ENCODE measurements at regions not wholly inside any gene's neighbourhood (a gene's known extent, or its start where the extent isn't known, plus 50 kb on each side); places are given as distances from the start of the nearest gene placed in this dataset.
"Not testable (repeated sequence)": the region's sequence is repeated elsewhere in the genome, so short reads cannot be mapped to it uniquely, and the experiment has no call there.

DNA sequence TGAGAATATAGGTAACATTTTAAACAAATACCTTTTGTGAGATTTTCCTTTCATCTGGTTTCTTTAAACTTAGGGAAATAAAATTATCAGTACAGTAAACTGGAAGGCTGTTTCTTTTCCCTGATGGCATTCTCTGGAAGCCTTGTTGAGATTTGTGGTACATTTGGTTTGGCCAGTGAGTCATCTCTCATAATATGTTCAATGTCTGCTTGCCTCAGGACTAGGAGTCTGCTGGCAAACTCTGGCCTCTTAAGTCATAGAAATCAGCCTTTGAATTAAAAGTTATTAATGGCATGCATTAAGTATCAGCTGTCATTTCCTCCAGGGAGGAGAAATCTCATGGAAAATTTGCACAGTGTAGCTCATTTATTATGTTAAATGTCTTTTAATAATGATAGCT is 316.6 kb upstream of the KIAA1217 start:
- H3K9ac ChIP-seq (ENCODE audit: low read depth, low read length): no peak overlapping the region
- H3K9me3 ChIP-seq (ENCODE audit: control insufficient read depth, insufficient read depth, low read length): no peaks in the 10 kb centered on the region
- H3K4me3 ChIP-seq (ENCODE audit: low read depth, low read length): no peak overlapping the region
- H3K36me3 ChIP-seq (ENCODE audit: control insufficient read depth, insufficient read depth, low read length): no peaks in the 10 kb centered on the region
- no peaks in the 10 kb centered on the region for H3K27me3 ChIP-seq (ENCODE audit: control insufficient read depth, insufficient read depth, low read length)
- H3K4me1 ChIP-seq (ENCODE audit: control insufficient read depth, insufficient read depth, low read length): no peaks in the 10 kb centered on the region

DNA sequence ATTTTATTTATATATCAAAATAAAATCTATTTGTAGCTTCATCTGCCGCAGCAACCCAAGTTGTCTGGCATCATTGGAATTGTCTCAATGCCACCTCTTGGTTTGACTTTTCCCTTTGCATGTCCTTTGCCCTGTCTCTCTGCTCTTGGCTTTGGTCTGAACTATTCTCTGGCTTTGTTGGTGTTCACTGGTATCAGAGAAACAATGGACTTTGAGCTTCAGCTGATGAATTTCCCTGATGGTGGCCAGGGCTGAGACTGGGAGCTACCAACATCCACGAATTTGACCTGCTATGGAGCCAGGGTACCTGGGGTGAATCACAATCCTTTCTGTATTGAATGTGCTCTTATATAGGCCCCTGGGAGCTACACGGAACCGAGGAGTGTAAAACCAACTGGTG is 311.7 kb upstream of the KIAA1217 start:
- Histone ChIP-seq H3K27me3 (ENCODE audit: control insufficient read depth, insufficient read depth, low read length) (no peaks in the 10 kb centered on the region), H3K36me3 (ENCODE audit: control insufficient read depth, insufficient read depth, low read length) (no peaks in the 10 kb centered on the region)

DNA sequence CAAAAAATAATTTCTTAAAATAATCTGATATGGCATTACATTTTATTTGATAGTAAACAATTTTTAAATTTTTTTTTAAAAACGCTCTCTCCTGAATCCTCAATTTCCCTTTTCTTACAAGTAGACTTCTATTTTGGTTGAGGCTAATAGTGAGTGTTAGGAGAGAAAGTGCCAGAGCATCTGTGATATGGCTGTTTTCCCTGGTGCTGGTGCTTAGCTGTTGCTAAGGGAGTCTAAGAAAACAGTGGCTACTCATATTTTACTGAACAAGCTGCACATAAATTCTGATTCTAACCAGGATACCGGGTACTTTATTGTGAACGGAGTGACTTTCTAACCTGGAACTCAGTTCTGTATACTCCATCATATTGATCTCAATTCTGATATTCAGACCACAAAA is 311.1 kb upstream of the KIAA1217 start:
- no peaks in the 10 kb centered on the region for H3K36me3 ChIP-seq (ENCODE audit: control insufficient read depth, insufficient read depth, low read length)
- no peaks in the 10 kb centered on the region for H3K4me1 ChIP-seq (ENCODE audit: control insufficient read depth, insufficient read depth, low read length)
- H3K9me3 ChIP-seq (ENCODE audit: control insufficient read depth, insufficient read depth, low read length): no peaks in the 10 kb centered on the region
- H3K4me3 ChIP-seq (ENCODE audit: low read depth, low read length): no peak overlapping the region
- H3K9ac ChIP-seq (ENCODE audit: low read depth, low read length): no peak overlapping the region
- H3K27me3 ChIP-seq (ENCODE audit: control insufficient read depth, insufficient read depth, low read length): no peaks in the 10 kb centered on the region

More for the DNA sequence above, 311.7 kb upstream of the KIAA1217 start:
- no peaks in the 10 kb centered on the region for H3K4me1 ChIP-seq (ENCODE audit: control insufficient read depth, insufficient read depth, low read length)
- no peak overlapping the region for H3K4me3 ChIP-seq (ENCODE audit: low read depth, low read length)
- H3K9ac ChIP-seq (ENCODE audit: low read depth, low read length): no peak overlapping the region
- H3K9me3 ChIP-seq (ENCODE audit: control insufficient read depth, insufficient read depth, low read length): no peaks in the 10 kb centered on the region

DNA sequence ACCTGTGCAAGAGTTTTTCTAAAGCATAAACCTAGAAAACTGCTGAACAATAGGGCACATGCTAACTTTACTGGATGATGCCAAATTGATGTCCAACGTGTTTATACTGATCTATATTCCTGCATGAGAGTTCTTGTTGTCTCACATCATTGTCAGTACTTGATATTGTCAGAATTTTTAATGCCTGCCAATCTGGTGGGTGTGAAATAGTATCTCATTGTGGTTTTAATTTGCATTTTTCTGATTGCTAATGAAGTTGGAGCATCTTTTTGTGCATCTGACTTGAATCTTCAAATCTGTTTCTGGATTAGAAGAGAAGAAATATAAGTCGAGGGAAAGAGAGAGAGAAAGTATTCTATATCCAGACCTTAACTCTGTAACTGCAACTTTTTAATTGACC is 309.8 kb upstream of the KIAA1217 start:
- Histone ChIP-seq H3K9me3 (ENCODE audit: control insufficient read depth, insufficient read depth, low read length) (no peaks in the 10 kb centered on the region), H3K4me3 (ENCODE audit: low read depth, low read length) (no peak overlapping the region), H3K9ac (ENCODE audit: low read depth, low read length) (no peak overlapping the region), H3K27me3 (ENCODE audit: control insufficient read depth, insufficient read depth, low read length) (no peaks in the 10 kb centered on the region), H3K36me3 (ENCODE audit: control insufficient read depth, insufficient read depth, low read length) (no peaks in the 10 kb centered on the region), H3K4me1 (ENCODE audit: control insufficient read depth, insufficient read depth, low read length) (no peaks in the 10 kb centered on the region)

DNA sequence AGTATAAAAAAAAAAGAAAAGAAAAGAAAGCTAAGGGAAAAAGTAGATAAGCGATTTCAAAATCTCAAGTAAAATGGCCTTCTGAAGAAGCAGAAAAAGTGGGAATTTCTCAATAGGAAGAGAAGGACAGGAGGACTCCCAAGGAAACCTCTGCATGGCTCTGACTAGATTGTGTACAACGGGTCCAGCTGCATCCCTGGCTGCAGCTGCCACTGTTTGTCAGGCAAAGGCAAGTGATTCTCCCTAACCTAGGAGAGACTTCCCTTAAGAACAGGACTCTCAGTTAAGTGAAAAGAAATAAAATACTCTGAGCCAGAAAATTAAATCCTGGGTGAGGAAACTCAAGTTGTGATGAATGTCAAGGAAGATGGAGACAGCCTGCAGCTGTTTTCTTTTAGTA is 298.6 kb upstream of the KIAA1217 start:
- no peaks in the 10 kb centered on the region for H3K9me3 ChIP-seq (ENCODE audit: control insufficient read depth, insufficient read depth, low read length)
- H3K9ac ChIP-seq (ENCODE audit: low read depth, low read length): no peak overlapping the region
- H3K27me3 ChIP-seq (ENCODE audit: control insufficient read depth, insufficient read depth, low read length): no peaks in the 10 kb centered on the region
- H3K36me3 ChIP-seq (ENCODE audit: control insufficient read depth, insufficient read depth, low read length): no peaks in the 10 kb centered on the region
- H3K4me3 ChIP-seq (ENCODE audit: low read depth, low read length): no peak overlapping the region
- no peaks in the 10 kb centered on the region for H3K4me1 ChIP-seq (ENCODE audit: control insufficient read depth, insufficient read depth, low read length)

DNA sequence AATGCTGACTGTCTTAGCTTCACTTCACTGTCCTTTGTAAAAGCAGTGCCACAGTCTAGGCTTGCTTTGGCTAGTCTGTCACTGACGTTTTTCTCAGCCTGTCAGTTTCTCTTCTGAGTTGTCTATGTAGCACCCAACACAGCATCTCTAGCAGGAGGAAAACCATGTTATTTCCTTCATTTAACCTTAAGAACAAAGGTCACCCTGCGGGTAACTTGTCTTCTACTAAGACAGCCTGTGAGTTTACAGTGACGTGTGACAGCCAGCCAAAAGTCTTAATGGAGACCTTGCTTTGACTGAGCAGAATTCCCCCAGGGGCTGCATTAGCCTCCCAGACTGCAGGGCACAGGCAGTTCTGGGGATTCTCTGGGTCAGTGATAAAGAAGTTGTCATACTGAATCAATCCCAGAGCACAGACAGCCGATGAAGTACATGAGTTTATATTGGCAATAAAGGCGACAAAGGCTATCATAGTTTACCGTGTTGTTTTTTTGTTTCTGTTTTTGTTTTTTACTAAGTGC is 296.0 kb upstream of the KIAA1217 start:
- no peaks in the 10 kb centered on the region for H3K4me1 ChIP-seq (ENCODE audit: control insufficient read depth, insufficient read depth, low read length)
- no peak overlapping the region for H3K9ac ChIP-seq (ENCODE audit: low read depth, low read length)
- H3K4me3 ChIP-seq (ENCODE audit: low read depth, low read length): no peak overlapping the region
- H3K27me3 ChIP-seq (ENCODE audit: control insufficient read depth, insufficient read depth, low read length): no peaks in the 10 kb centered on the region
- H3K36me3 ChIP-seq (ENCODE audit: control insufficient read depth, insufficient read depth, low read length): no peaks in the 10 kb centered on the region
- no peaks in the 10 kb centered on the region for H3K9me3 ChIP-seq (ENCODE audit: control insufficient read depth, insufficient read depth, low read length)

DNA sequence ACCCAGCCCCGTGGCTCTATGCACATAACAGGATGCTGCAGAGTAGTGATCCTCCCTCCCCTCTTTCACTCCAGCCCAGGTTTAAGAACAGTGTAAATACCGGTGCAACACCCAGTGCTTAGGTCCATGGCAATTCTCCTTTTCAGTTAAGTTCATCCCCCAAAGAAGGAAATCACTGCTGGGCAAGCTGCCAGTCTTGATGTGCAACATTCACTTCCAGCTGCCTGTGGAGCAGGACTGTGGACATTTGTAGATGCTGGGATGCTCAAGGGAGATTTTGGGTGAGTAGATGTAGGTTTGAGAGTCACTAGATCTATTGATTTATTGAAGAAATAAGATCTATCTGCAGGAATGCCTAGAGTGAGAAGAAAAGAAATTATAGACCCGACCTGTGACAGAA is 294.3 kb upstream of the KIAA1217 start:
- H3K9ac ChIP-seq (ENCODE audit: low read depth, low read length): no peak overlapping the region
- no peaks in the 10 kb centered on the region for H3K27me3 ChIP-seq (ENCODE audit: control insufficient read depth, insufficient read depth, low read length)
- no peaks in the 10 kb centered on the region for H3K9me3 ChIP-seq (ENCODE audit: control insufficient read depth, insufficient read depth, low read length)
- no peaks in the 10 kb centered on the region for H3K4me1 ChIP-seq (ENCODE audit: control insufficient read depth, insufficient read depth, low read length)
- H3K36me3 ChIP-seq (ENCODE audit: control insufficient read depth, insufficient read depth, low read length): no peaks in the 10 kb centered on the region
- H3K4me3 ChIP-seq (ENCODE audit: low read depth, low read length): no peak overlapping the region

DNA sequence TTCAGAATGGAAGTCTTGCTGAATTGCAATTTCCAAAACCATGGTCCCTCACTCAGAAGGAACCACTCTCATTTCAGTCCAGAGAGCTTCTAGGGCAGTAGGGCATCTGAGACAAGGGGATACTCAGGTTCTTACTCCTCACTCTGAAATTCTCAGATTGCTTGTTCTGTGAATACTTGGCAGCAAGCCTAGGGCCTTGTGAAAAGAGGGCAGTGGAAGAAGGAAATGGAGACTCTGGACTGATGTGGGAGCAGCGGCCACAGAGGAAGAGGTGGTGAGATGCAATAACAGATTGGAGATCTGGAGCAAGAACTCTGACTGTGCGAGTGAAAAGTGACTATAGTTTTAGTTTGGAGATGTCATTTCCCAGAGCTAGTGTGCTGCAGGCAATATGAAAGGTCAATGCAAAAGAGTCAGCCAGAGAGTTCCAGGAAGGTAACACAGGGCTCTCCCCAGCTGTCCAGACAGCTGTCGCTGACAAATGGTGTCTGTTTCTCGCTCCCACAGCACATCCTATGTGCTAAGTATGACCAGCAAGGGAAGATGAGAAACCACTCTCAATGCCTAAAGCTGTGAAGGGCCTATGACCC is 291.6 kb upstream of the KIAA1217 start:
- Histone ChIP-seq H3K36me3 (ENCODE audit: control insufficient read depth, insufficient read depth, low read length) (no peaks in the 10 kb centered on the region), H3K9ac (ENCODE audit: low read depth, low read length) (no peak overlapping the region), H3K9me3 (ENCODE audit: control insufficient read depth, insufficient read depth, low read length) (no peaks in the 10 kb centered on the region), H3K27me3 (ENCODE audit: control insufficient read depth, insufficient read depth, low read length) (no peaks in the 10 kb centered on the region), H3K4me1 (ENCODE audit: control insufficient read depth, insufficient read depth, low read length) (no peaks in the 10 kb centered on the region), H3K4me3 (ENCODE audit: low read depth, low read length) (no peak overlapping the region)

DNA sequence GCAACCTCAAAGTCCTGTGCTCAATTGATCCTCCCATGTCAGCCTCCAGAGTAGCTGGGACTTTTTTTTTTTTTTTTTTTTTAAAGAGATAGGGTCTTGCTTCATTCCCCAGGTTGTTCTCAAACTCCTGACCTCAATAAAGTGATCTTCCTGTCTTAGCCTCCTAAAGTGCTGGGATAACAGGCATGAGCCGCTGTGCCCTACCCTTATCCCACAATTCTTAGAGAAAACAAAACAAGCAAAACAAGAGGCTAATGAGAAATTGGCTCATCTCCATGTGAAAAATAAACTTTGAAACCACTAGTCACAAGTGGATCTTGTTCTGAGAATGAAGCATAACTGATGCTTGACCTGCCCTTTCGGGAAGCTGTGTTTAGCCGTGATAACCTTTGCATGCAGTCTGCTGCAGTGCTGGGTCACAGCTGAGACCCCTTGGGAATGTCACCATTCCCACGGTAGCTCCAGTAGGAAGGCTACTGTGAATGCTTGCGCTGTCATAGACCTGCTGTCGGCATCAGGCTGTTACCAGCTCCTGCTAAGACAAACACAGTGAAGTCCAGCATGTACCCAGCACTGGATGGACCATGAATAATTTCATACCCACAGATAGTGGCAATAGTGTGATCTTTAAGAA is 290.7 kb upstream of the KIAA1217 start:
- H3K9ac ChIP-seq (ENCODE audit: low read depth, low read length): no peak overlapping the region
- no peak overlapping the region for H3K4me3 ChIP-seq (ENCODE audit: low read depth, low read length)
- H3K4me1 ChIP-seq (ENCODE audit: control insufficient read depth, insufficient read depth, low read length): no peaks in the 10 kb centered on the region
- H3K36me3 ChIP-seq (ENCODE audit: control insufficient read depth, insufficient read depth, low read length): no peaks in the 10 kb centered on the region
- no peaks in the 10 kb centered on the region for H3K9me3 ChIP-seq (ENCODE audit: control insufficient read depth, insufficient read depth, low read length)
- H3K27me3 ChIP-seq (ENCODE audit: control insufficient read depth, insufficient read depth, low read length): no peaks in the 10 kb centered on the region

DNA sequence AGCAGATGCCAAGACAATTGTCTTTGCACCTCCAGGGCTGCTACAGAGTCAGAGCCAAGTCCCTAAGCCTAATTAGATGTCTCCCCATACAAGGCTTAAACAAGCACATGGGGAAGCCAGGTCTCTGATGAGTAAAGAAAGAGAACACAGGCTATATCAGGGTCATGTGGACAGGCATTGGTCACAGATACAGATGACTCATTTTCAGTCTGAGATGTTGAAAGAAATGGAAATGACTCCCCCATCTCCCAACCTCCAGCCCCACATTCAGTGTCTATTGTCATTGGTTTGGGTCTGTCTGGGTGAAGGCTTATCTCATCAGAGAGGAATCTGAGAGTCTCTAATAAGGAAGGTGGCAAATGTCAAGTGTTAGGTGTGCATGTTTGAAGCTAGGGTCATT is 290.1 kb upstream of the KIAA1217 start:
- H3K9me3 ChIP-seq (ENCODE audit: control insufficient read depth, insufficient read depth, low read length): no peaks in the 10 kb centered on the region
- no peaks in the 10 kb centered on the region for H3K36me3 ChIP-seq (ENCODE audit: control insufficient read depth, insufficient read depth, low read length)

DNA sequence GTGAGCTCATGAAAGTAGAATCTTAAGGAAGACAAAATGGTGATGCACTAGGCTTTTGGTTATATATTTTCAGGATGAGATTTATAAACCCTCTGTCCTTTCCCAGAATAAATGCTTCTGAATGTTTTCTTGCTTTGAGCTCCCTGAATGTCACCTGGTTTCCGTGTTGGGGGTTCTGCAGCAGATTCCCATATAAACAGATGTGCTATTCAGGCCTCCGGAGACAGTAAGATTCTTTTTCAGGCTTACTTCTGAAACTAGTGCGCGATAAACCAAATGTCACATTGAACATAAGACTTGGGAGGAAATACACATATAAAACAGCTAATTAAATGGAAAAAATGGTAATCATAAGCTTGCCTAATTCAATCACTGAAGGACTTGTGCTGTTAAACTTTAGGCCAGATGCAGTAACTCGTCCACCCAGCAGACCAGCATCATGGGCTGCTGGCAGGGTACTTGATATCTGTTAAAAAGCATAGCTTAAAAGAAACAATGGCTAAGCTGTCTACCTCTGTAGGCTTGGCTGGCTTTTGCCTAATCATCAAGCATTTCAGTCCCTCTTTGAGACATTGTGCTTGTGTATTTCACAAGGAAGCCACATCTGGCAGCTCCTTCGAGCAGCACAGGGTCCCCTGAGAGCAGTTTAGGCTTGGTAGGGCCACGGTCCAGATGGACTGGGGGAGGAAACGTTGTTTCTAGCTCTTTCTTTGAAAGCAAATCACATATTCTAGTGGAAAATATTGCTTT is 281.2 kb upstream of the KIAA1217 start:
- no peaks in the 10 kb centered on the region for H3K4me1 ChIP-seq (ENCODE audit: control insufficient read depth, insufficient read depth, low read length)
- H3K27me3 ChIP-seq (ENCODE audit: control insufficient read depth, insufficient read depth, low read length): no peaks in the 10 kb centered on the region
- no peaks in the 10 kb centered on the region for H3K36me3 ChIP-seq (ENCODE audit: control insufficient read depth, insufficient read depth, low read length)
- no peaks in the 10 kb centered on the region for H3K9me3 ChIP-seq (ENCODE audit: control insufficient read depth, insufficient read depth, low read length)
- H3K4me3 ChIP-seq (ENCODE audit: low read depth, low read length): no peak overlapping the region
- no peak overlapping the region for H3K9ac ChIP-seq (ENCODE audit: low read depth, low read length)

More for the DNA sequence above, 290.1 kb upstream of the KIAA1217 start:
- Histone ChIP-seq H3K4me3 (ENCODE audit: low read depth, low read length) (no peak overlapping the region), H3K4me1 (ENCODE audit: control insufficient read depth, insufficient read depth, low read length) (no peaks in the 10 kb centered on the region), H3K27me3 (ENCODE audit: control insufficient read depth, insufficient read depth, low read length) (no peaks in the 10 kb centered on the region), H3K9ac (ENCODE audit: low read depth, low read length) (no peak overlapping the region)

DNA sequence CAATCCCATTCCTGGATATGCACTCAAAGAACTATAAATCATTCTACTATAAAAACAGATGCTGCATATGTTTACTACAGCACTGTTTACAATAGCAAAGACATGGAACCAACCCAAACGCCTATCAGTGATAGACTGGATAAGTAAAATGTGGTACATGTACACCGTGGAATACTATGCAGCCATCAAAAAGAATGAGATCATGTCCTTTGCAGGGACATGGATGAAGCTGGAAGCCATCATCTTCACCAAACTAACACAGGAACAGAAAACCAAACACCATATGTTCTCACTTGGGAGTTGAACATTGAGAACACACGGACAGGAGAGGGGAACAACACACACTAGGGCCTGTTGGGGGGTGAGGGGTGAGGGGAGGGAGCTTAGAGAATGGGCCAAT is 274.9 kb upstream of the KIAA1217 start:
- not testable (repeated sequence) for H3K9ac ChIP-seq (ENCODE audit: low read depth, low read length); H3K4me1 ChIP-seq (ENCODE audit: control insufficient read depth, insufficient read depth, low read length); H3K27me3 ChIP-seq (ENCODE audit: control insufficient read depth, insufficient read depth, low read length); H3K36me3 ChIP-seq (ENCODE audit: control insufficient read depth, insufficient read depth, low read length); H3K9me3 ChIP-seq (ENCODE audit: control insufficient read depth, insufficient read depth, low read length); H3K4me3 ChIP-seq (ENCODE audit: low read depth, low read length)
